ENCODE measurements at regions not wholly inside any gene's neighbourhood (a gene's known extent, or its start where the extent isn't known, plus 50 kb on each side); places are given as distances from the start of the nearest gene placed in this dataset.

DNA sequence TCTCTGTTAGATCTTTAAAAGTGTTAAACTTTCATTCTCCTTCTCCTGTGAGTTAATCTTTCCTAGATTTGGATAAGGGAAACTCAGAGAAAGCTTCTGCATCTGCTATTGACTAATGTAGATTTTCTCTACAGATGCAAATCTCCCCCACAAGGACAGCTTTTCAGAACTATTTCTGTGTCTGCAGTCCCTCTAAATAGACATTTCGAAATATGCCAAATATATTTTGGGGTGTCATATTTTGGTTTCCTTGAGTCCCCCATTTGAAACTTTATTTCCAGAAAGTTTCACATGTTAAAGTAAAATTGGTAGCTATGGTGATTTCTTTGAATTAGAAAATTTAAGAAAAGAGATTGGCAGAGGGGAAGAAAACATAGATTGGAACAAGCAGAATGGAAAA, 852.3 kb upstream of the ALCAM start:
- Histone ChIP-seq H3K4me1 (ENCODE audit: control insufficient read depth in 5 of 5, insufficient read depth in 5 of 5, low read length in 5 of 5) (peaks cover 0 to 2% (median 0%) of the 10 kb centered on the region in 5 donors), H3K9me3 (ENCODE audit: control insufficient read depth in 4 of 4, insufficient read depth in 3 of 4, low read length in 3 of 4) (peaks cover 0 to 2% (median 0%) of the 10 kb centered on the region in 4 donors), H3K9ac (ENCODE audit: insufficient read depth in 1 of 2, low read length in 2 of 2) (no peak overlapping the region), H3K4me3 (no peak overlapping the region), H3K27ac (ENCODE audit: low read depth in 1 of 2, low read length in 1 of 2) (no peak overlapping the region), H3K27me3 (ENCODE audit: control insufficient read depth in 3 of 3, insufficient read depth in 3 of 3, low read length in 2 of 3) (no peaks in the 10 kb centered on the region), H3K36me3 (ENCODE audit: control insufficient read depth in 4 of 4, insufficient read depth in 4 of 4, low read length in 4 of 4) (no peaks in the 10 kb centered on the region)
- TF ChIP-seq, protein P1, sequence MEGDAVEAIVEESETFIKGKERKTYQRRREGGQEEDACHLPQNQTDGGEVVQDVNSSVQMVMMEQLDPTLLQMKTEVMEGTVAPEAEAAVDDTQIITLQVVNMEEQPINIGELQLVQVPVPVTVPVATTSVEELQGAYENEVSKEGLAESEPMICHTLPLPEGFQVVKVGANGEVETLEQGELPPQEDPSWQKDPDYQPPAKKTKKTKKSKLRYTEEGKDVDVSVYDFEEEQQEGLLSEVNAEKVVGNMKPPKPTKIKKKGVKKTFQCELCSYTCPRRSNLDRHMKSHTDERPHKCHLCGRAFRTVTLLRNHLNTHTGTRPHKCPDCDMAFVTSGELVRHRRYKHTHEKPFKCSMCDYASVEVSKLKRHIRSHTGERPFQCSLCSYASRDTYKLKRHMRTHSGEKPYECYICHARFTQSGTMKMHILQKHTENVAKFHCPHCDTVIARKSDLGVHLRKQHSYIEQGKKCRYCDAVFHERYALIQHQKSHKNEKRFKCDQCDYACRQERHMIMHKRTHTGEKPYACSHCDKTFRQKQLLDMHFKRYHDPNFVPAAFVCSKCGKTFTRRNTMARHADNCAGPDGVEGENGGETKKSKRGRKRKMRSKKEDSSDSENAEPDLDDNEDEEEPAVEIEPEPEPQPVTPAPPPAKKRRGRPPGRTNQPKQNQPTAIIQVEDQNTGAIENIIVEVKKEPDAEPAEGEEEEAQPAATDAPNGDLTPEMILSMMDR (IDR thresholded peaks at IDR 0.05; ENCODE audit: control extremely low read depth, extremely low read depth): no peak
- WGBS, 2 donors: 83% methylated on average over 1 of the region's 1 CpG
- DNase-seq (no peak), ATAC-seq (ENCODE audit: insufficient read depth, low FRiP score) (no peak)

DNA sequence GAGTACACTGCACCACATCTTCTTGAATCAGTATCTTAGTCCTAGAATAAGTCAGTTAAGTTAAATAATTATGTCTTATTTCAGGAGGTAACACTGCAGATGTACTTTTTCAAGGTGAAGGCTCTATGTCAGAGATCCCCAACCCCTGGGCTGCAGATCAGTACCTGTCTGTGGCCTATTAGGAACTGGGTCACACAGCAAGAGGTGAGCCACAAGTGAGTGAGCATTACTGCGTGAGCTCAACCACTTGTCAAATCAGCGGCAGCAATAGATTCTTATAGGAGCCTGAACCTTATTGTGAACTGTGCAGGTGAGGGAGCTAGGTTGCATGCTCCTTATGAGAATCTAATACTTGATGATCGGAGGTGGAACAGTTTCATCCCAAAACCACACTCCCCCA, 851.9 kb upstream of the ALCAM start:
- Histone ChIP-seq H3K27me3 (ENCODE audit: control insufficient read depth in 3 of 3, insufficient read depth in 3 of 3, low read length in 2 of 3) (no peaks in the 10 kb centered on the region), H3K27ac (ENCODE audit: low read depth in 1 of 2, low read length in 1 of 2) (no peak overlapping the region), H3K36me3 (ENCODE audit: control insufficient read depth in 4 of 4, insufficient read depth in 4 of 4, low read length in 4 of 4) (no peaks in the 10 kb centered on the region), H3K4me1 (ENCODE audit: control insufficient read depth in 5 of 5, insufficient read depth in 5 of 5, low read length in 5 of 5) (peaks cover 0 to 2% (median 0%) of the 10 kb centered on the region in 5 donors), H3K9me3 (ENCODE audit: control insufficient read depth in 4 of 4, insufficient read depth in 3 of 4, low read length in 3 of 4) (peaks cover 0 to 2% (median 0%) of the 10 kb centered on the region in 4 donors), H3K4me3 (no peak overlapping the region), H3K9ac (ENCODE audit: insufficient read depth in 1 of 2, low read length in 2 of 2) (no peak overlapping the region)
- TF ChIP-seq, protein P1 (IDR thresholded peaks at IDR 0.05; ENCODE audit: control extremely low read depth, extremely low read depth): no peak
- ATAC-seq (ENCODE audit: insufficient read depth, low FRiP score) (no peak), DNase-seq (no peak)
- WGBS, 2 donors: 93 to 96% methylated on average over 3 of the region's 3 CpGs

DNA sequence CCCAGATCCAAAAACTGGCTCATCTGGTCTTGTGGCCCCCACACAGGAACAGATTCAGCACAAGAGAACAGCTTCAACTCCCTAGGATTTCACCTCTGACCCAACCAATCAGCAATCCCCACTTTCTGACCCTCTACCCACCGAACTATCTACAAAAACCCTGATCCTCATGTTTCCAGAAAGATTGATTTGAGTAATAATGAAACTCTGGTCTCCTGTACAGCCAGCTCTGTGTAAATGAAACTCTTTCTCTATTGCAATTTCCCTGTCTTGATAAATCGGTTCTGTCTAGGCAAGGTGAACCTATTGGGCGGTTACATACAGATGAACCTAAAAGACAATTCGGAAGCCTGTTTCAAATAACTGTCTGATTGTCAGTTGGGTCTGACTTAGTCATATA, 847.6 kb upstream of the ALCAM start:
- Histone ChIP-seq H3K9me3 (ENCODE audit: control insufficient read depth in 4 of 4, insufficient read depth in 3 of 4, low read length in 3 of 4) (no peaks in the 10 kb centered on the region), H3K9ac (ENCODE audit: insufficient read depth in 1 of 2, low read length in 2 of 2) (no peak overlapping the region), H3K36me3 (ENCODE audit: control insufficient read depth in 4 of 4, insufficient read depth in 4 of 4, low read length in 4 of 4) (no peaks in the 10 kb centered on the region), H3K4me1 (ENCODE audit: control insufficient read depth in 5 of 5, insufficient read depth in 5 of 5, low read length in 5 of 5) (no peaks in the 10 kb centered on the region), H3K4me3 (no peak overlapping the region), H3K27ac (ENCODE audit: low read depth in 1 of 2, low read length in 1 of 2) (no peak overlapping the region), H3K27me3 (ENCODE audit: control insufficient read depth in 3 of 3, insufficient read depth in 3 of 3, low read length in 2 of 3) (no peaks in the 10 kb centered on the region)
- ATAC-seq (ENCODE audit: insufficient read depth, low FRiP score) (no peak), DNase-seq (no peak)
- 60% methylated on average over 4 of the region's 4 CpGs for WGBS, 2 donors
- TF ChIP-seq, protein P1 (IDR thresholded peaks at IDR 0.05; ENCODE audit: control extremely low read depth, extremely low read depth): no peak

Data from lung (tissue), 11 donors.